Colonic mucosa (tissue), 4 donors: ENCODE measurements at regions not wholly inside any gene's neighbourhood (a gene's known extent, or its start where the extent isn't known, plus 50 kb on each side); places are given as distances from the start of the nearest gene placed in this dataset.

ENCODE experiments used
- DNase-seq: peaks from one replicate; pipeline ENCODE4 v3.0.0-alpha.2; 2020
- H3K27ac ChIP-seq: fragments of 200-600 bp; one replicate; pipeline ENCODE4 v1.8.0; 2021
- H3K27me3 ChIP-seq: fragments of 200-600 bp; one replicate; pipeline ENCODE4 v1.8.0; 2021
- H3K36me3 ChIP-seq: fragments of 200-600 bp; one replicate; pipeline ENCODE4 v1.8.0; 2021
- H3K4me1 ChIP-seq: fragments of 200-600 bp; one replicate; pipeline ENCODE4 v1.8.0; 2021; ENCODE audit warnings: mild to moderate bottlenecking
- H3K4me3 ChIP-seq: fragments of 200-600 bp; one replicate; pipeline ENCODE4 v1.8.0; 2021
- H3K9ac ChIP-seq, 2 donors: one replicate each; pipeline ENCODE4 v1.7.0; 2013; ENCODE audit warnings: control low read depth in 2 of 2, low read depth in 2 of 2, low read length in 2 of 2
- H3K9me3 ChIP-seq: fragments of 200-600 bp; one replicate; pipeline ENCODE4 v1.8.0; 2021
- intact Hi-C: fragments of 100-400 bp; cut with DNase I; formaldehyde crosslinking; loops from one replicate; pipeline ENCODE4 v1.14.1; 2022
- TF ChIP-seq, protein P1 (sequence below): fragments of 200-600 bp; IDR thresholded peaks from one replicate; pipeline ENCODE4 v1.8.0; 2022; ENCODE audit warnings: antibody characterized with exemption, mild to moderate bottlenecking
- donor health status: healthy.
- donor health status: DM: no; HTN: no; CAD: no.
- donor health status: DM: no; HTN: no; CAD: no.

DNA sequence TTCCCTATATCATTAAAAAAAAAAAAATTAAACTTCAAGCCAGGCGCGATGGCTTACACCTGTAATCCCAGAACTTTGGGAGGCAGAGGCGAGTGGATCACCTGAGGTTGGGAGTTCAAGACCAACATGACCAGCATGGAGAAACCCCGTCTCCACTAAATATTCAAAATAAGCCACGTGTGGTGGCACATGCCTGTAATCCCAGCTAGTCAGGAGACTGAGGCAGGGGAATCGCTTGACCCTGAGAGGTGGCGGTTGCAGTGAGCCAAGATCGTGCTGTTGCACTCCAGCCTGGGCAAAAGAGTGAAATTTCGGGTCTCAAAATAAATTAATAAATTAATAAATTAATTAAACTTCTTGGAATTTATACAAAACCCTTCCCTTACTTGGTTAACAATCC, 358.6 kb upstream of the CDH9 start:
- H3K4me3 ChIP-seq: no peak overlapping the region
- intact Hi-C loops: no loop called here
- H3K27me3 ChIP-seq: no peaks in the 10 kb centered on the region
- H3K9ac ChIP-seq: no peak overlapping the region
- TF ChIP-seq, protein P1, sequence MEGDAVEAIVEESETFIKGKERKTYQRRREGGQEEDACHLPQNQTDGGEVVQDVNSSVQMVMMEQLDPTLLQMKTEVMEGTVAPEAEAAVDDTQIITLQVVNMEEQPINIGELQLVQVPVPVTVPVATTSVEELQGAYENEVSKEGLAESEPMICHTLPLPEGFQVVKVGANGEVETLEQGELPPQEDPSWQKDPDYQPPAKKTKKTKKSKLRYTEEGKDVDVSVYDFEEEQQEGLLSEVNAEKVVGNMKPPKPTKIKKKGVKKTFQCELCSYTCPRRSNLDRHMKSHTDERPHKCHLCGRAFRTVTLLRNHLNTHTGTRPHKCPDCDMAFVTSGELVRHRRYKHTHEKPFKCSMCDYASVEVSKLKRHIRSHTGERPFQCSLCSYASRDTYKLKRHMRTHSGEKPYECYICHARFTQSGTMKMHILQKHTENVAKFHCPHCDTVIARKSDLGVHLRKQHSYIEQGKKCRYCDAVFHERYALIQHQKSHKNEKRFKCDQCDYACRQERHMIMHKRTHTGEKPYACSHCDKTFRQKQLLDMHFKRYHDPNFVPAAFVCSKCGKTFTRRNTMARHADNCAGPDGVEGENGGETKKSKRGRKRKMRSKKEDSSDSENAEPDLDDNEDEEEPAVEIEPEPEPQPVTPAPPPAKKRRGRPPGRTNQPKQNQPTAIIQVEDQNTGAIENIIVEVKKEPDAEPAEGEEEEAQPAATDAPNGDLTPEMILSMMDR: no peak
- H3K36me3 ChIP-seq: no peaks in the 10 kb centered on the region
- H3K27ac ChIP-seq: no peak overlapping the region
- no peaks in the 10 kb centered on the region for H3K4me1 ChIP-seq
- DNase-seq: no peak
- no peaks in the 10 kb centered on the region for H3K9me3 ChIP-seq

DNA sequence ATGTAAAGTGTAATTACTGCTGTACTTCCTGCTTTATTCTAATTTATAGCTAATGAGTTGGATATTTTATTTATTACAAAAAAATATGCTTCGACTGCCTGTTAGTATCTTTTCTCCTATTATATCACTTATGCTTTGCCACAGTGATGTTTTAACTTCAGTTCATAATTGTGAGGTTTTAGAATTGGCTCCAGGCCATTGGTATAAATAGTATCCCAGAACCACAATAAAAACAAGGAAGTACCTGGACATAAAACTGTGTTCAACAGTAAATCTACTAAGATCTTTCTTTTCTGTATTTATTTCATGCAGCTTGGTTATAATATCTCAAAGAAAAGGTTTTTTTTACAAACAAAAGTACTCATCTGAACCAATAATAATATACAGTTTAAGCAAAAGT, 354.3 kb upstream of the CDH9 start:
- no peak for DNase-seq
- intact Hi-C loops: no loop called here
- no peak overlapping the region for H3K4me3 ChIP-seq
- no peaks in the 10 kb centered on the region for H3K4me1 ChIP-seq
- no peaks in the 10 kb centered on the region for H3K9me3 ChIP-seq
- TF ChIP-seq, protein P1: no peak
- no peak overlapping the region for H3K9ac ChIP-seq
- no peaks in the 10 kb centered on the region for H3K27me3 ChIP-seq
- H3K36me3 ChIP-seq: no peaks in the 10 kb centered on the region
- H3K27ac ChIP-seq: no peak overlapping the region

DNA sequence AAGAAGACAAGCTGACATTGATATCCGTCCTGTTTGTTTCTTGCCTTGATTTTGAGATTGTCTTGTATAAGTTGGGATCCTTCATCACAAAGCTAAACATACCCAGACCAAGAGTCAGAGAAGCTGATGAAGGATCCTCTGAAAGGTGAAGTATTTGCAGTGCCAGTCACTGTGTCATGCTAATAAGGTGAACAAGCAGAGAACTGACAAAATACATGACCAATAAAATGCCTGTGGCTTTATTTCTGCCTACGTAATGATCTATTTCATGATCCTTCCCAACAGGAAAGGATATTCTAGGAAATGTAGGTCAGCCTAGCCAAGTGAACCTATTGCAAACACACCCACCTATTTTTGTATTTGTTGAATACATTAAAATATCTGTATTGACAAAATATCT, 351.3 kb upstream of the CDH9 start:
- Histone ChIP-seq H3K36me3 (no peaks in the 10 kb centered on the region), H3K4me1 (no peaks in the 10 kb centered on the region), H3K27ac (no peak overlapping the region), H3K27me3 (no peaks in the 10 kb centered on the region), H3K9me3 (no peaks in the 10 kb centered on the region), H3K4me3 (no peak overlapping the region), H3K9ac (no peak overlapping the region)
- intact Hi-C loops: no loop called here
- TF ChIP-seq, protein P1: no peak
- DNase-seq: no peak

- Histone ChIP-seq H3K9ac (no peak overlapping the region), H3K4me3 (no peak overlapping the region), H3K27ac (no peak overlapping the region), H3K9me3 (no peaks in the 10 kb centered on the region), H3K36me3 (no peaks in the 10 kb centered on the region), H3K27me3 (no peaks in the 10 kb centered on the region), H3K4me1 (no peaks in the 10 kb centered on the region)
- intact Hi-C loops: no loop called here
- no peak for DNase-seq
- TF ChIP-seq, protein P1: no peak
Measured at GRCh38 chr5:27388755-27389154, 350.4 kb upstream of the CDH9 start.

- H3K4me3 ChIP-seq: no peak overlapping the region
- H3K27ac ChIP-seq: no peak overlapping the region
- no peaks in the 10 kb centered on the region for H3K36me3 ChIP-seq
- TF ChIP-seq, protein P1: no peak
- no peaks in the 10 kb centered on the region for H3K27me3 ChIP-seq
- no peaks in the 10 kb centered on the region for H3K4me1 ChIP-seq
- no peak overlapping the region for H3K9ac ChIP-seq
- H3K9me3 ChIP-seq: no peaks in the 10 kb centered on the region
- DNase-seq: no peak
- intact Hi-C loops: no loop called here
Measured at GRCh38 chr5:27387535-27388073, 349.2 kb upstream of the CDH9 start.
